ENCODE measurements at regions not wholly inside any gene's neighbourhood (a gene's known extent, or its start where the extent isn't known, plus 50 kb on each side); places are given as distances from the start of the nearest gene placed in this dataset.
"Not testable (repeated sequence)": the region's sequence is repeated elsewhere in the genome, so short reads cannot be mapped to it uniquely, and the experiment has no call there.

- no peak for DNase-seq (ENCODE audit: low read depth)
These were observed 392.1 kb upstream of the SALL1 start for GRCh38 chr16:51542981-51543815.

- no peak for DNase-seq (ENCODE audit: low read depth)
These were observed 389.2 kb upstream of the SALL1 start for GRCh38 chr16:51540259-51540658.

GRCh38 chr16:51538707-51539498, 387.8 kb upstream of the SALL1 start:
- no peak for DNase-seq (ENCODE audit: low read depth)

GRCh38 chr16:51535591-51535990, 384.5 kb upstream of the SALL1 start:
- no peak for DNase-seq (ENCODE audit: low read depth)

GRCh38 chr16:51532551-51532950, 381.5 kb upstream of the SALL1 start:
- DNase-seq (ENCODE audit: low read depth): no peak

GRCh38 chr16:51531271-51531670, 380.2 kb upstream of the SALL1 start:
- DNase-seq (ENCODE audit: low read depth): no peak

GRCh38 chr16:51527349-51527748, 376.3 kb upstream of the SALL1 start:
- DNase-seq (ENCODE audit: low read depth): no peak

- DNase-seq (ENCODE audit: low read depth): no peak
These were observed 375.6 kb upstream of the SALL1 start for GRCh38 chr16:51526621-51527020.

GRCh38 chr16:51524555-51525373, 373.7 kb upstream of the SALL1 start:
- no peak for DNase-seq (ENCODE audit: low read depth)

- DNase-seq (ENCODE audit: low read depth): no peak
These were observed 373.0 kb upstream of the SALL1 start for GRCh38 chr16:51524070-51524469.

GRCh38 chr16:51523400-51523799, 372.3 kb upstream of the SALL1 start:
- DNase-seq (ENCODE audit: low read depth): no peak

- DNase-seq (ENCODE audit: low read depth): no peak
These were observed 371.8 kb upstream of the SALL1 start for GRCh38 chr16:51522902-51523301.

GRCh38 chr16:51516960-51517359, 365.9 kb upstream of the SALL1 start:
- not testable (repeated sequence) for DNase-seq (ENCODE audit: low read depth)

GRCh38 chr16:51510416-51510815, 359.3 kb upstream of the SALL1 start:
- no peak for DNase-seq (ENCODE audit: low read depth)

GRCh38 chr16:51509336-51509735, 358.3 kb upstream of the SALL1 start:
- DNase-seq (ENCODE audit: low read depth): no peak

- no peak for DNase-seq (ENCODE audit: low read depth)
These were observed 357.6 kb upstream of the SALL1 start for GRCh38 chr16:51508490-51509212.

- DNase-seq (ENCODE audit: low read depth): no peak
These were observed 356.2 kb upstream of the SALL1 start for GRCh38 chr16:51507286-51507685.

- no peak for DNase-seq (ENCODE audit: low read depth)
These were observed 349.2 kb upstream of the SALL1 start for GRCh38 chr16:51500306-51500705.

- DNase-seq (ENCODE audit: low read depth): no peak
These were observed 346.6 kb upstream of the SALL1 start for GRCh38 chr16:51497541-51498211.

GRCh38 chr16:51490866-51491265, 339.8 kb upstream of the SALL1 start:
- DNase-seq (ENCODE audit: low read depth): no peak

GRCh38 chr16:51487880-51488279, 336.8 kb upstream of the SALL1 start:
- DNase-seq (ENCODE audit: low read depth): no peak
